WTC11 (cell line): ENCODE measurements at regions not wholly inside any gene's neighbourhood (a gene's known extent, or its start where the extent isn't known, plus 50 kb on each side); places are given as distances from the start of the nearest gene placed in this dataset.
A peak's percentile ranks its signal among the peaks of the same experiment; 100 is the strongest.

Source experiments
- ATAC-seq: fragments of 200-7000 bp; cut with Tn5 transposase; 2 replicates; pipeline ENCODE4 v1.10.0; 2021; ENCODE audit warnings: mild to moderate bottlenecking, moderate library complexity
- CTCF ChIA-PET: fragments of 300-600 bp; sonication (Branson Sonifier 250); formaldehyde crosslinking; loops from one replicate; lab custom pipeline; 2021; ENCODE audit warnings: antibody characterized with exemption; lab: Charles Lee
- POLR2A ChIA-PET: fragments of 350-600 bp; sonication (Branson Sonifier 250); formaldehyde crosslinking; loops from one replicate; lab custom pipeline; 2021; ENCODE audit warnings: antibody characterized with exemption; lab: Charles Lee
- DNase-seq: peaks from one replicate; pipeline ENCODE4 v3.0.0; 2021; ENCODE audit warnings: low spot score
- H3K27ac Mint-ChIP-seq: 2 replicates; pipeline ENCODE4 v1.8.0; 2021; ENCODE audit warnings: mixed read lengths
- H3K27me3 Mint-ChIP-seq: 2 replicates; pipeline ENCODE4 v1.8.0; 2021; ENCODE audit warnings: low read depth, mild to moderate bottlenecking, moderate library complexity, mixed read lengths
- H3K36me3 Mint-ChIP-seq: 2 replicates; pipeline ENCODE4 v1.8.0; 2021; ENCODE audit warnings: mixed read lengths
- H3K4me1 Mint-ChIP-seq: 2 replicates; pipeline ENCODE4 v1.8.0; 2022; ENCODE audit warnings: mixed read lengths
- H3K4me3 Mint-ChIP-seq: 2 replicates; pipeline ENCODE4 v1.8.0; 2021; ENCODE audit warnings: mild to moderate bottlenecking, moderate library complexity, mixed read lengths
- H3K9me3 Mint-ChIP-seq: 2 replicates; pipeline ENCODE4 v1.8.0; 2021; ENCODE audit warnings: mixed read lengths
- AFF4 ChIP-seq: sonication (generic); formaldehyde crosslinking; IDR thresholded peaks from 2 replicates; pipeline ENCODE4 v1.8.1; 2023; ENCODE audit warnings: mild to moderate bottlenecking, missing genetic modification reagents, borderline replicate concordance
- ARID4B ChIP-seq: sonication (generic); formaldehyde crosslinking; IDR thresholded peaks from 2 replicates; pipeline ENCODE4 v1.8.0; 2023; ENCODE audit warnings: missing genetic modification reagents, mild to moderate bottlenecking, borderline replicate concordance
- CDX4 ChIP-seq: fragments of 250-450 bp; sonication (Bioruptor Pico); IDR thresholded peaks from 2 replicates; pipeline ENCODE4 v1.9.0; 2021; ENCODE audit warnings: moderate library complexity, mild to moderate bottlenecking, inconsistent platforms, borderline replicate concordance
- CREB1 ChIP-seq: sonication (generic); formaldehyde crosslinking; IDR thresholded peaks from 2 replicates; pipeline ENCODE4 v1.8.0; 2023; ENCODE audit warnings: mild to moderate bottlenecking, missing genetic modification reagents
- CREM ChIP-seq: sonication (generic); formaldehyde crosslinking; IDR thresholded peaks from 2 replicates; pipeline ENCODE4 v1.8.1; 2022; ENCODE audit warnings: mild to moderate bottlenecking, missing genetic modification reagents, moderate library complexity
- E2F4 ChIP-seq: sonication (generic); formaldehyde crosslinking; IDR thresholded peaks from 2 replicates; pipeline ENCODE4 v1.8.1; 2022; ENCODE audit warnings: low read depth, mild to moderate bottlenecking, moderate library complexity, missing genetic modification reagents, borderline replicate concordance
- E2F5 ChIP-seq: sonication (generic); formaldehyde crosslinking; IDR thresholded peaks from 2 replicates; pipeline ENCODE4 v1.8.1; 2022; ENCODE audit warnings: mild to moderate bottlenecking, moderate library complexity, missing genetic modification reagents
- GABPB1 ChIP-seq: sonication (generic); formaldehyde crosslinking; IDR thresholded peaks from 2 replicates; pipeline ENCODE4 v1.8.1; 2023; ENCODE audit warnings: mild to moderate bottlenecking, missing genetic modification reagents
- NFYB ChIP-seq: sonication (generic); formaldehyde crosslinking; conservative IDR thresholded peaks from 2 replicates; pipeline ENCODE4 v1.8.0; 2022; ENCODE audit warnings: low read depth, missing genetic modification reagents
- PREB ChIP-seq: sonication (generic); formaldehyde crosslinking; IDR thresholded peaks from 2 replicates; pipeline ENCODE4 v1.8.1; 2022; ENCODE audit warnings: mild to moderate bottlenecking, missing genetic modification reagents, moderate library complexity, borderline replicate concordance
- RORB ChIP-seq: fragments of 250-450 bp; sonication (Bioruptor Pico); IDR thresholded peaks from 2 replicates; pipeline ENCODE4 v1.9.0; 2021; ENCODE audit warnings: mild to moderate bottlenecking
- SMAD4 ChIP-seq: sonication (generic); formaldehyde crosslinking; IDR thresholded peaks from 2 replicates; pipeline ENCODE4 v1.8.0; 2022; ENCODE audit warnings: mild to moderate bottlenecking, missing genetic modification reagents
- ZMAT4 ChIP-seq: fragments of 250-450 bp; sonication (Bioruptor Pico); IDR thresholded peaks from 2 replicates; pipeline ENCODE4 v1.9.0; 2021; ENCODE audit warnings: mild to moderate bottlenecking

- DNase-seq (no peak), ATAC-seq (no peak)
- no peaks in the 10 kb centered on the region for H3K36me3 Mint-ChIP-seq
- no peak overlapping the region for H3K4me3 Mint-ChIP-seq
- H3K4me1 Mint-ChIP-seq: no peaks in the 10 kb centered on the region
- ChIA-PET POLR2A (no interaction called here), CTCF (interaction anchor here (0.6 to 0.9 kb wide), 2 partner anchors 323 to 527 kb away, joined by 3 read pairs; no protein-coding TSS in a partner anchor)
- H3K27me3 Mint-ChIP-seq: peaks cover 8% of the 10 kb centered on the region
- TF ChIP-seq CREB1 (CRISPR knock-in tag) (no peak), ARID4B (CRISPR knock-in tag) (no peak), PREB (no peak), RORB (CRISPR knock-in tag) (no peak), CDX4 (no peak), CREM (CRISPR knock-in tag) (no peak), ZMAT4 (no peak), E2F4 (CRISPR knock-in tag) (no peak), E2F5 (CRISPR knock-in tag) (no peak)
- no peak overlapping the region for H3K27ac Mint-ChIP-seq
- no peaks in the 10 kb centered on the region for H3K9me3 Mint-ChIP-seq
These were observed 68.1 kb upstream of the ACKR3 start for GRCh38 chr2:236501531-236501930.

GRCh38 chr2:236503100-236503499 lies 66.5 kb upstream of the ACKR3 start:
- ATAC-seq (peak; percentile 70), DNase-seq (peak; percentile 50)
- H3K4me3 Mint-ChIP-seq: no peak overlapping the region
- ChIA-PET POLR2A (interaction anchor here (0.6 to 0.7 kb wide), 2 partner anchors 10 to 299 kb away, joined by 3 read pairs; no protein-coding TSS in a partner anchor), CTCF (interaction anchor here (0.6 to 0.8 kb wide), 4 partner anchors 9 to 107 kb away, joined by 3 to 7 read pairs (median 3); no protein-coding TSS in a partner anchor)
- H3K27me3 Mint-ChIP-seq: peaks cover 20% of the 10 kb centered on the region
- TF ChIP-seq GABPB1 (CRISPR knock-in tag) (no peak), AFF4 (CRISPR knock-in tag) (no peak), NFYB (CRISPR knock-in tag) (no peak), SMAD4 (CRISPR knock-in tag) (no peak)
- no peaks in the 10 kb centered on the region for H3K4me1 Mint-ChIP-seq
- H3K27ac Mint-ChIP-seq: no peak overlapping the region
- no peaks in the 10 kb centered on the region for H3K9me3 Mint-ChIP-seq
- no peaks in the 10 kb centered on the region for H3K36me3 Mint-ChIP-seq
